CD4-positive, alpha-beta T cell (primary cell): ENCODE measurements at regions not wholly inside any gene's neighbourhood (a gene's known extent, or its start where the extent isn't known, plus 50 kb on each side); places are given as distances from the start of the nearest gene placed in this dataset.

Experiments
- ATAC-seq: fragments of 200-7000 bp; cut with Tn5 transposase; one replicate; pipeline ENCODE4 v1.10.0; 2022; ENCODE audit warnings: mild to moderate bottlenecking; ENCODE audit not compliant: poor library complexity
- CTCF ChIA-PET: fragments of 350-600 bp; sonication (Branson Sonifier 250); formaldehyde crosslinking; loops from one replicate; lab custom pipeline; 2021; ENCODE audit warnings: antibody characterized with exemption, inconsistent platforms; lab: Charles Lee
- POLR2A ChIA-PET: fragments of 350-600 bp; sonication (Branson Sonifier 250); formaldehyde crosslinking; loops from one replicate; lab custom pipeline; 2021; ENCODE audit warnings: antibody characterized with exemption, inconsistent platforms; lab: Charles Lee
- DNase-seq, 14 experiments: peaks; one replicate each; pipeline ENCODE4 v3.0.0-alpha.2; 2013 to 2020; ENCODE audit warnings: mixed read lengths in 2 of 14
- H3K27ac ChIP-seq, 2 donors: one replicate each; pipeline versions ENCODE4 v1.5.1 to v1.7.0; 2013; ENCODE audit warnings: low read length in 2 of 2, low read depth in 1 of 2, mild to moderate bottlenecking in 1 of 2
- H3K27me3 ChIP-seq, 2 experiments: 1 replicate in 1 of 2; 2 replicates in 1 of 2; pipeline versions ENCODE4 v1.6.1 to v1.7.0; 2013; ENCODE audit warnings: low read length in 2 of 2, control low read depth in 1 of 2, mild to moderate bottlenecking in 1 of 2, moderate library complexity in 1 of 2; ENCODE audit not compliant: insufficient read depth in 2 of 2, control insufficient read depth in 1 of 2
- H3K36me3 ChIP-seq: one replicate; pipeline ENCODE4 v1.6.1; 2013; ENCODE audit warnings: low read length, control low read depth; ENCODE audit not compliant: insufficient read depth
- H3K4me1 ChIP-seq: one replicate; pipeline ENCODE4 v1.6.1; 2013; ENCODE audit warnings: low read length, control low read depth; ENCODE audit not compliant: insufficient read depth
- H3K4me3 ChIP-seq: one replicate; pipeline ENCODE4 v1.5.1; 2013; ENCODE audit warnings: mild to moderate bottlenecking, low read length, moderate library complexity
- H3K9me3 ChIP-seq, 2 experiments: 1 replicate in 1 of 2; 2 replicates in 1 of 2; pipeline versions ENCODE4 v1.6.1 to v1.7.0; 2013; ENCODE audit warnings: low read length in 2 of 2, mild to moderate bottlenecking in 2 of 2, control low read depth in 1 of 2, moderate library complexity in 1 of 2; ENCODE audit not compliant: control insufficient read depth in 1 of 2, insufficient read depth in 1 of 2
- H3K27ac Mint-ChIP-seq: one replicate; pipeline ENCODE4 v1.8.0; 2020; ENCODE audit warnings: mixed read lengths
- H3K27me3 Mint-ChIP-seq: one replicate; pipeline ENCODE4 v1.8.0; 2021; ENCODE audit warnings: mixed read lengths
- H3K36me3 Mint-ChIP-seq: one replicate; pipeline ENCODE4 v1.8.0; 2021; ENCODE audit warnings: low read depth, mixed read lengths
- H3K4me1 Mint-ChIP-seq: one replicate; pipeline ENCODE4 v1.8.0; 2021; ENCODE audit warnings: low read depth, mixed read lengths
- H3K4me3 Mint-ChIP-seq: one replicate; pipeline ENCODE4 v1.8.0; 2020; ENCODE audit warnings: mild to moderate bottlenecking, mixed read lengths
- H3K9me3 Mint-ChIP-seq: one replicate; pipeline ENCODE4 v1.8.0; 2020; ENCODE audit warnings: mixed read lengths
- CTCF ChIP-seq: fragments of 200-600 bp; IDR thresholded peaks from one replicate; pipeline ENCODE4 v1.8.0; 2022; ENCODE audit warnings: antibody characterized with exemption, mild to moderate bottlenecking
- intact Hi-C, 2 experiments: fragments of 100-400 bp; cut with DNase I in 1 of 2; cut with micrococcal nuclease in 1 of 2; formaldehyde crosslinking; loops; one replicate each; pipeline versions ENCODE4 v1.15.1 to v1.9.0; 2023 to 2025; cut with DNase I, micrococcal nuclease

DNA sequence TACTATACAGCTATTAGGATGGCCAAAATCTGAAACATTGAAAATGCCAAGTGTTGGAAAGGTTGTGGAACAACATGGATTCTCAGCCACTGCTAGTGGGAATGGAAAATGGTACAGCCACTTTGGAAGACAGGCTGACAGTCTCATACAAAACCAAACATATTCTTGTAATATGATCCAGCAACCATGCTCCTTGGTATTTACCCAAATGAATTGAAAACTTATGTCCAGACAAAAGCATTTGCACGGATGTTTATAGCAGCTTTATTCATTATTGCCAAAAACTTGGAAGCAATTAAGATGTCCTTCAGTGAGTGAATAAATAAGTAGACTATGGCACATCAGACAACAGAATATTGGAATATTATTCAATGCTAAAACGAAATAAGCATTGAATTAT is 105.8 kb upstream of the DCLK2 start:
- no peak for ATAC-seq
- Mint-ChIP-seq H3K4me3 (no peak overlapping the region), H3K27me3 (peaks cover 15% of the 10 kb centered on the region), H3K27ac (no peak overlapping the region), H3K36me3 (no peaks in the 10 kb centered on the region), H3K4me1 (no peaks in the 10 kb centered on the region), H3K9me3 (no peaks in the 10 kb centered on the region)
- Histone ChIP-seq H3K4me3 (no peak overlapping the region), H3K36me3 (no peaks in the 10 kb centered on the region), H3K27me3 (peaks cover 0 to 4% of the 10 kb centered on the region in 2 experiments), H3K9me3 (no peaks in the 10 kb centered on the region), H3K27ac (no peak overlapping the region), H3K4me1 (no peaks in the 10 kb centered on the region)
- intact Hi-C loops, result no loop called here
- CTCF ChIA-PET, result no interaction called here
- POLR2A ChIA-PET, result no interaction called here
- no peak for DNase-seq
- no peak for TF ChIP-seq CTCF

DNA sequence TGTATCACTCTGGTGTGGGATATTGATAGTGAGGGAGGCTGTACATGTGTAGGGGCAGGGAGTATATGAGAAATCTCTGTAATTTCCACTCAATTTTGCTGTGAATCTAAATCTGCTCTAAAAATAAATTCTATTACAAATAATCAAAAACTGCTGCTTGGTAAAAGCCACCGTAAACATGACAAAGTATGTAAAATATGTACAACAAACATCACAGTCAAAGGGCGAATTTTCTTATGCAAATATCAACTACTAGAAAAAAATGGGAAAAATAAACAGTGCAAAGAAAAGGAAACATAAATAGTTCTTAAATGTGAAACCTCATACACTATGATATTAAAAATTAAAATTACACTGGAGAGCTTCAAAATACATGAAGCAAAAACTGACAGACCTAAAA is 105.1 kb upstream of the DCLK2 start:
- no peak overlapping the region for H3K4me3 ChIP-seq
- H3K4me1 ChIP-seq, result no peaks in the 10 kb centered on the region
- no peak for TF ChIP-seq CTCF
- Mint-ChIP-seq H3K27me3 (peaks cover 15% of the 10 kb centered on the region), H3K9me3 (no peaks in the 10 kb centered on the region), H3K4me1 (no peaks in the 10 kb centered on the region), H3K27ac (no peak overlapping the region), H3K4me3 (no peak overlapping the region), H3K36me3 (no peaks in the 10 kb centered on the region)
- ChIA-PET POLR2A (no interaction called here), CTCF (no interaction called here)
- intact Hi-C loops, result no loop called here
- DNase-seq (no peak), ATAC-seq (no peak)
- H3K36me3 ChIP-seq, result no peaks in the 10 kb centered on the region
- no peak overlapping the region for H3K27ac ChIP-seq
- H3K27me3 ChIP-seq, result peaks cover 0 to 4% of the 10 kb centered on the region in 2 experiments
- H3K9me3 ChIP-seq, result no peaks in the 10 kb centered on the region

- DNase-seq, result no peak
- ChIA-PET CTCF (no interaction called here), POLR2A (no interaction called here)
- Histone ChIP-seq H3K36me3 (no peaks in the 10 kb centered on the region), H3K27ac (no peak overlapping the region), H3K4me3 (no peak overlapping the region), H3K4me1 (no peaks in the 10 kb centered on the region), H3K9me3 (no peaks in the 10 kb centered on the region), H3K27me3 (no peaks in the 10 kb centered on the region)
- Mint-ChIP-seq H3K27me3 (peaks cover 15% of the 10 kb centered on the region), H3K36me3 (no peaks in the 10 kb centered on the region), H3K4me3 (no peak overlapping the region), H3K27ac (no peak overlapping the region), H3K9me3 (no peaks in the 10 kb centered on the region), H3K4me1 (no peaks in the 10 kb centered on the region)
- no peak for TF ChIP-seq CTCF
- no peak for ATAC-seq
- intact Hi-C loops, result no loop called here
Observed at GRCh38 chr4:149975172-149975571, 103.1 kb upstream of the DCLK2 start.
